HG03175 (cell line): ENCODE measurements at regions not wholly inside any gene's neighbourhood (a gene's known extent, or its start where the extent isn't known, plus 50 kb on each side); places are given as distances from the start of the nearest gene placed in this dataset.

Experiments used
- ATAC-seq: cut with Tn5 transposase; IDR thresholded peaks from one replicate; pipeline ENCODE4 v1.9.1; 2021; ENCODE audit warnings: mild to moderate bottlenecking, moderate library complexity; ENCODE audit not compliant: unreplicated experiment

- no peak for ATAC-seq
These were observed 63.2 kb upstream of the KLHL29 start for GRCh38 chr2:23321751-23322150.

- ATAC-seq: no peak
These were observed 62.3 kb upstream of the KLHL29 start for GRCh38 chr2:23322567-23323197.

DNA sequence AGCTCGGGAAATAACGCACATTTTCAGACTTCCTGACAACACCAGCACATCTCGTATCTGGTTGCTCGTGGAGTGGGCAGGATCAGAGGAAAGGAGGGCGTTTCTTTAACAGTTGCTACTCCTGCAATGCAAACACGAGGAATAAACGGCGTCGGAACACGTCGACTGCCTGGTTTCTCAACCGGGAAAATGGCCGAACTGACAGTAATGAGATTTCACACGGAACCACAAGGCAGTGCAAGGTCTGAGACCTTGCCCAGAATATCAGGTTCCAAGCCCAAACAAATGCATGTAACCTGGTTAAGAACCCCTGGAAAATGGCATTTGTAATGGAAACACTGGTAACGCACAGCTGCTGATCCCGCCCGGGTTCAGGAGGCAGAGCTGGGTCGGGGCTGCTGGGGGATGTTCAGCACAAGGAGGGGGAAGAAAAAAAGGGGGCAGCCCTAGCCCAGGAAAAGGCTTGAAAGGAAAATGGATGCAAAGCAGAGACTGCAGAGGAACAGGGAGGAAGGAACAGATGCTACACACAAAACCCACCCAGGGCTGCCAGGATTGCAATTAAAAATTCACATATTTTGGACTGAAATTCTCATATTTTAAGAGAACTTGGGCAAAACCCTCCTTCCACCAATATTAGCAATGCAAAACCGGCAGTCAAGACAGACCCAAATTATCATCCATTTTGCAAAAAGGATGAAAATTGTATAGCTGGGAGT lies 61.6 kb upstream of the KLHL29 start:
- ATAC-seq: no peak

DNA sequence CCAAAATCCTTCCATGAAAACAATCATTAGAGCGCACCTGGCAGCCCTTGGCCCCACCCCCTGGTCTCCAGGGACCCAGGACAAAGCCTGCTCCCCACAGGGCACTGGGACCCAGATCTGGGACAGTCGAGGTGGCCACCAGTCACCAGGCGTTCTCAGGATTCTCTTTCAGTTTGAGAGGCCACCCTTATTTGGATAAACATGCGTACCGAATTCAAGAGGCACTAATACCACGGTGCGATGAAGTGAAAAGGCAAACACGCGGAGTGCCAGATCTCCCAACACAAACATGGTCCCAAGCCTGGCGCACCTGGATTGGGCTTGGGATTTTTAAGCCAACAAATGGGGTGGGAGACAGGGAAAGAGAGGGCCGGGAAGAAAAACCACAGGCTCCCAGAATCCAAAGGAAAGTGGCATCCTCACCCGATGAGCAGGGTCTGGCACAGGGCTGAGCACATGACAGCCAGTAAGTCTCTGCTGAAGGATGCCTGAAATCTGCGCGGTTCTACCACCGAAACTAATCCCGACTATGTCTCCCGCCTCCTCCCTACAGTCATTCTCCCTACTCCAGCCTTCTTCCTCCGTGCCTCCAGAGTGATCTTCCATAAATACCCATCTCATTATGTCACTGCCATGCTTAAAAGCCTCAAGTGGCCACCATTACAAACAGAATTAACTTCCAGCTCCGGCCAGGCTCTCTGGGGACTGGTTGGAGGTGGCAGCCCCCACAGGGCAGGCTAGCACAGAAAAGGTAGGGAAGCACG lies 60.9 kb upstream of the KLHL29 start:
- no peak for ATAC-seq

- no peak for ATAC-seq
These were observed 58.6 kb upstream of the KLHL29 start for GRCh38 chr2:23326330-23326729.

- no peak for ATAC-seq
These were observed 57.6 kb upstream of the KLHL29 start for GRCh38 chr2:23327416-23327815.

DNA sequence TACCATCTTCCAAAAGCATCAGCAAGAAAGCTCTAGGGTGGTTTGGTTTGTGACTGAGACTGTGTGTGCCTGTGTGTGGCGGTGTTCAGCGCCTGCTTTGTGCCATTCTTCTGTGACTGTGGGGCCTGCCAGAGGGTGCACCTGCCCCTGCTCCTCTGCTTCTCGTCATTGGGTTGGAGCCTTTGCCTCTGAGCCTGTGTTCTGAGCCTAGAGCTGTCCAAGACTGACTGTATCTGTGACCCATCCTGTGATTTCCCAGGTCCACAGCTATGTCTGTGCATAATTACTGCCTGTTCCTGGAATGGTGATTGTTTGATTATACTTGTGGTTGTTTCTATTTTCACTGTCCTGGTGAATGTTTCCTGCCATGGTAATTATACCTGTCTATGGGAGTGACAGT lies 57.1 kb upstream of the KLHL29 start:
- no peak for ATAC-seq

DNA sequence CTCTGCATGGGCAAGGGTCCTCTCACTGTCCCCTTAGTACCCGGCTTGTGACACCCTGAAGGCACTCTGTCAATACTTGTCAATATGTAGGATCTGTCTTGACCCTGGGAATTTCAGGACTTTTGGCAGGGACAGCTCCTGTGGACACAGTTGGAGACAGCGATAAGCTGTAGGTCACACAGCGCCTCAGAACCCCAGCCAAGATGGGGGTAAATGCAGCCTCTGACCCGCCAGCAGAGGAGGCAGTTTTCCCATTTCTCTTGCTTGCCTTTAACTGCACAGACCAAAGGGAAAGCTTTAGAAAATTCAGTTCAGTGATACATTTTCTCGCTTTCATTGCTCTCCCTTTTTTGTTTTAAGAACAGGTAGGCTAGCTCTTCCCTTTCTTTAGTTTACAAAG lies 54.8 kb upstream of the KLHL29 start:
- no peak for ATAC-seq
